A549 (cell line): ENCODE measurements at regions not wholly inside any gene's neighbourhood (a gene's known extent, or its start where the extent isn't known, plus 50 kb on each side); places are given as distances from the start of the nearest gene placed in this dataset.

Source experiments
- ATAC-seq, 2 experiments: fragments of 200-7000 bp in 1 of 2; fragments of >200 bp in 1 of 2; cut with Nextera tagmentation in 1 of 2; cut with Tn5 transposase in 1 of 2; 3 replicates each; pipeline versions ENCODE4 v1.8.0 to v1.9.1; 2018 to 2020; ENCODE audit warnings: mild to moderate bottlenecking in 1 of 2, moderate library complexity in 1 of 2
- CTCF ChIA-PET: fragments of 300-600 bp; sonication (Branson Sonifier 250); formaldehyde crosslinking; extraction: SDS; loops from one replicate; lab custom pipeline; 2021; ENCODE audit warnings: antibody characterized with exemption, inconsistent platforms; lab: Yijun Ruan, JAX
- POLR2A ChIA-PET: fragments of 350-600 bp; formaldehyde crosslinking; extraction: SDS; loops from one replicate; lab custom pipeline; 2021; ENCODE audit warnings: antibody characterized with exemption, inconsistent platforms; lab: Yijun Ruan, JAX
- DNase-seq, 2 experiments: peaks; one replicate each; pipeline versions ENCODE4 v3.0.0 to v3.0.0-alpha.2; 2011 to 2016; ENCODE audit warnings: low read depth in 1 of 2, low spot score in 1 of 2
- FAIRE-seq: peaks from 2 replicates; lab custom pipeline; 2011; peaks lifted over from hg19 to GRCh38; lab: Jason Lieb, UNC
- H3K27ac ChIP-seq, 2 experiments: fragments of >200 bp; sonication (Bioruptor Twin); formaldehyde crosslinking; 3 replicates each; pipeline ENCODE4 v1.5.1; 2016 to 2017
- H3K4me1 ChIP-seq: fragments of >200 bp; sonication (Bioruptor Twin); formaldehyde crosslinking; 3 replicates; pipeline ENCODE4 v1.6.1; 2016
- H3K4me2 ChIP-seq: fragments of >200 bp; sonication (Bioruptor Twin); formaldehyde crosslinking; 3 replicates; pipeline ENCODE4 v1.6.1; 2016
- H3K4me3 ChIP-seq: fragments of >200 bp; sonication (Bioruptor Twin); formaldehyde crosslinking; 3 replicates; pipeline ENCODE4 v1.5.1; 2016
- H3K9me3 ChIP-seq: fragments of >200 bp; sonication (Bioruptor Twin); formaldehyde crosslinking; 3 replicates; pipeline ENCODE4 v1.6.1; 2016
- CBX8 ChIP-seq: fragments of 200-600 bp; sonication (generic); IDR thresholded peaks from 2 replicates; pipeline ENCODE4 v1.6.1; 2016
- CHD2 ChIP-seq: fragments of 150-350 bp; IDR thresholded peaks from 2 replicates; pipeline ENCODE4 v1.6.1; 2014; ENCODE audit warnings: low read length; ENCODE audit not compliant: partially characterized antibody
- EHMT2 ChIP-seq: fragments of 200-600 bp; sonication (generic); IDR thresholded peaks from 2 replicates; pipeline ENCODE4 v1.6.1; 2016; ENCODE audit warnings: antibody characterized with exemption, low read depth, mild to moderate bottlenecking, moderate library complexity
- EP300 ChIP-seq, 2 experiments: fragments of >200 bp; sonication (Bioruptor Twin); formaldehyde crosslinking; IDR thresholded peaks; 2 replicates in 1 of 2; 3 replicates in 1 of 2; pipeline ENCODE4 v1.6.1; 2016 to 2017
- FOSL2 ChIP-seq, 2 experiments: fragments of 450-650 bp in 1 of 2; fragments of >200 bp in 1 of 2; sonication (Bioruptor Twin) in 1 of 2; formaldehyde crosslinking; IDR thresholded peaks; 2 replicates each; pipeline versions ENCODE4 v1.5.0 to v1.6.1; 2016 to 2020; ENCODE audit warnings: mild to moderate bottlenecking in 1 of 2, moderate library complexity in 1 of 2
- GATA3 ChIP-seq: IDR thresholded peaks from 2 replicates; pipeline ENCODE4 v1.6.1; 2012; ENCODE audit warnings: borderline replicate concordance
- HDAC2 ChIP-seq: fragments of 200-600 bp; sonication (generic); IDR thresholded peaks from 2 replicates; pipeline ENCODE4 v1.6.1; 2016
- HEYL ChIP-seq: fragments of 250-450 bp; sonication (Bioruptor Pico); IDR thresholded peaks from 2 replicates; pipeline ENCODE4 v1.8.0; 2021; ENCODE audit warnings: mild to moderate bottlenecking, moderate library complexity
- HOXB13 ChIP-seq: fragments of 250-450 bp; sonication (Bioruptor Pico); IDR thresholded peaks from 2 replicates; pipeline ENCODE4 v1.5.0; 2020; ENCODE audit warnings: low read depth, mild to moderate bottlenecking, moderate library complexity
- HOXB5 ChIP-seq: fragments of 250-450 bp; sonication (Bioruptor Pico); IDR thresholded peaks from 2 replicates; pipeline ENCODE4 v1.5.0; 2020; ENCODE audit warnings: mild to moderate bottlenecking, moderate library complexity
- KDM1A ChIP-seq: fragments of 200-600 bp; sonication (generic); IDR thresholded peaks from 2 replicates; pipeline ENCODE4 v1.6.1; 2016; ENCODE audit warnings: low read depth, mild to moderate bottlenecking
- KDM5A ChIP-seq: fragments of 200-600 bp; sonication (generic); IDR thresholded peaks from 2 replicates; pipeline ENCODE4 v1.6.1; 2016; ENCODE audit warnings: antibody characterized with exemption, mild to moderate bottlenecking
- MAFK ChIP-seq: fragments of 450-650 bp; IDR thresholded peaks from 2 replicates; pipeline ENCODE4 v1.6.1; 2014; ENCODE audit not compliant: partially characterized antibody
- MYC ChIP-seq: IDR thresholded peaks from 2 replicates; pipeline ENCODE4 v1.6.1; 2012; ENCODE audit warnings: mild to moderate bottlenecking, inconsistent platforms, low read length, improper control_type of control experiment, borderline replicate concordance
- POLR2A ChIP-seq: IDR thresholded peaks from 2 replicates; pipeline ENCODE4 v1.6.1; 2012; ENCODE audit warnings: mild to moderate bottlenecking, low read length
- POLR2AphosphoS2 ChIP-seq: conservative IDR thresholded peaks from 2 replicates; pipeline ENCODE4 v1.6.1; 2012; ENCODE audit warnings: low read length, improper control_type of control experiment, inconsistent platforms
- RAD21 ChIP-seq, 2 experiments: fragments of >200 bp in 1 of 2; sonication (Bioruptor Twin) in 1 of 2; formaldehyde crosslinking in 1 of 2; IDR thresholded peaks in 1 of 2; conservative IDR thresholded peaks in 1 of 2; 2 replicates in 1 of 2; 3 replicates in 1 of 2; pipeline ENCODE4 v1.6.1; 2012 to 2018; ENCODE audit warnings: inconsistent platforms in 1 of 2
- RARB ChIP-seq: fragments of 250-450 bp; sonication (Bioruptor Pico); IDR thresholded peaks from 2 replicates; pipeline ENCODE4 v1.8.0; 2021; ENCODE audit warnings: mild to moderate bottlenecking, moderate library complexity
- RCOR1 ChIP-seq: fragments of 150-350 bp; IDR thresholded peaks from 2 replicates; pipeline ENCODE4 v1.6.1; 2014; ENCODE audit warnings: antibody characterized with exemption, low read length, low read depth
- RNF2 ChIP-seq: fragments of 200-600 bp; sonication (generic); IDR thresholded peaks from 2 replicates; pipeline ENCODE4 v1.6.1; 2016; ENCODE audit warnings: low read depth, mild to moderate bottlenecking, antibody characterized with exemption, moderate library complexity, borderline replicate concordance
- TFCP2L1 ChIP-seq: fragments of 250-450 bp; sonication (Bioruptor Pico); IDR thresholded peaks from 2 replicates; pipeline ENCODE4 v1.5.0; 2021; ENCODE audit warnings: mild to moderate bottlenecking
- WGBS: methylation state at CpG from one replicate; pipeline ENCODE4 v1.1.6; 2017; ENCODE audit errors: missing lambda C conversion rate; 5-methylcytosine and 5-hydroxymethylcytosine counted together
- TF ChIP-seq, protein P1 (sequence below): fragments of 250-450 bp; sonication (Bioruptor Pico); IDR thresholded peaks from 2 replicates; pipeline ENCODE4 v1.5.0; 2020; ENCODE audit warnings: low read depth, mild to moderate bottlenecking, moderate library complexity
- TF ChIP-seq, protein P2 (sequence below): fragments of >200 bp; sonication (Bioruptor Twin); formaldehyde crosslinking; IDR thresholded peaks from 3 replicates; pipeline ENCODE4 v1.5.1; 2016
- TF ChIP-seq, protein P3 (sequence below): IDR thresholded peaks from 2 replicates; pipeline ENCODE4 v1.6.1; 2012

DNA sequence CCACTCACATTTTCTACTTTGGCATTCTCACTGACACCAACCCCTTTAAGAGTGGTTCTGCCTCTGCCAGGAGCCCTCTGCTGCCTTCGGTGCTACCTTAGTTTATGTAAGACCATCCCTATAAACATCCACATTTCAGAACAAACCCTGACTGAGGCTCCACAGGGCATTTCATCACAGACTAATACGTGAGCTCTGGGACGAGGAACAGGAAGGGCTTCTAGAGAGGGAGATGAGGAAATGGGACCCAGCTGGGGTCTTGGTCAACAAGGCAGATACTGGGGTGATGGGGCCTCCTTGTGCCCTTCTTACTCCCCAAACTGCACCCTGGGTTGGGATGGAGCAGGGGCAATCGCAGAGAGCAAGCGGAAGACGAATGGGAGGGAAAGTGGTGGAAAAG is 86.5 kb upstream of the FYN start:
- ChIA-PET POLR2A (no interaction called here), CTCF (no interaction called here)
- no peak for DNase-seq
- no peak overlapping the region for H3K4me3 ChIP-seq
- 64% methylated on average over 6 of the region's 6 CpGs for WGBS
- ATAC-seq, result no peak
- no peak for TF ChIP-seq POLR2AphosphoS2
- no peak for TF ChIP-seq GATA3
- no peak for TF ChIP-seq TFCP2L1 (CRISPR knock-in tag)
- TF ChIP-seq HEYL (CRISPR knock-in tag), result no peak
- TF ChIP-seq RARB, result no peak
- TF ChIP-seq FOSL2 (IDR thresholded peaks at IDR 0.05), result no peak
- TF ChIP-seq FOSL2 (CRISPR knock-in tag; IDR thresholded peaks at IDR 0.05), result no peak
- no peak for TF ChIP-seq KDM5A
- TF ChIP-seq, protein P1, sequence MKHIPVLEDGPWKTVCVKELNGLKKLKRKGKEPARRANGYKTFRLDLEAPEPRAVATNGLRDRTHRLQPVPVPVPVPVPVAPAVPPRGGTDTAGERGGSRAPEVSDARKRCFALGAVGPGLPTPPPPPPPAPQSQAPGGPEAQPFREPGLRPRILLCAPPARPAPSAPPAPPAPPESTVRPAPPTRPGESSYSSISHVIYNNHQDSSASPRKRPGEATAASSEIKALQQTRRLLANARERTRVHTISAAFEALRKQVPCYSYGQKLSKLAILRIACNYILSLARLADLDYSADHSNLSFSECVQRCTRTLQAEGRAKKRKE (CRISPR knock-in tag), result no peak
- TF ChIP-seq EHMT2, result no peak
- TF ChIP-seq, protein P2, sequence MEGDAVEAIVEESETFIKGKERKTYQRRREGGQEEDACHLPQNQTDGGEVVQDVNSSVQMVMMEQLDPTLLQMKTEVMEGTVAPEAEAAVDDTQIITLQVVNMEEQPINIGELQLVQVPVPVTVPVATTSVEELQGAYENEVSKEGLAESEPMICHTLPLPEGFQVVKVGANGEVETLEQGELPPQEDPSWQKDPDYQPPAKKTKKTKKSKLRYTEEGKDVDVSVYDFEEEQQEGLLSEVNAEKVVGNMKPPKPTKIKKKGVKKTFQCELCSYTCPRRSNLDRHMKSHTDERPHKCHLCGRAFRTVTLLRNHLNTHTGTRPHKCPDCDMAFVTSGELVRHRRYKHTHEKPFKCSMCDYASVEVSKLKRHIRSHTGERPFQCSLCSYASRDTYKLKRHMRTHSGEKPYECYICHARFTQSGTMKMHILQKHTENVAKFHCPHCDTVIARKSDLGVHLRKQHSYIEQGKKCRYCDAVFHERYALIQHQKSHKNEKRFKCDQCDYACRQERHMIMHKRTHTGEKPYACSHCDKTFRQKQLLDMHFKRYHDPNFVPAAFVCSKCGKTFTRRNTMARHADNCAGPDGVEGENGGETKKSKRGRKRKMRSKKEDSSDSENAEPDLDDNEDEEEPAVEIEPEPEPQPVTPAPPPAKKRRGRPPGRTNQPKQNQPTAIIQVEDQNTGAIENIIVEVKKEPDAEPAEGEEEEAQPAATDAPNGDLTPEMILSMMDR, result no peak
- no peak for TF ChIP-seq HDAC2
- TF ChIP-seq MYC, result no peak
- no peak for TF ChIP-seq KDM1A
- TF ChIP-seq RCOR1, result no peak
- no peak for TF ChIP-seq RNF2
- TF ChIP-seq CBX8, result no peak
- no peak for FAIRE-seq
- no peaks in the 10 kb centered on the region for H3K9me3 ChIP-seq
- H3K27ac ChIP-seq, result no peak overlapping the region
- H3K4me1 ChIP-seq, result no peaks in the 10 kb centered on the region
- H3K4me2 ChIP-seq, result no peak overlapping the region

DNA sequence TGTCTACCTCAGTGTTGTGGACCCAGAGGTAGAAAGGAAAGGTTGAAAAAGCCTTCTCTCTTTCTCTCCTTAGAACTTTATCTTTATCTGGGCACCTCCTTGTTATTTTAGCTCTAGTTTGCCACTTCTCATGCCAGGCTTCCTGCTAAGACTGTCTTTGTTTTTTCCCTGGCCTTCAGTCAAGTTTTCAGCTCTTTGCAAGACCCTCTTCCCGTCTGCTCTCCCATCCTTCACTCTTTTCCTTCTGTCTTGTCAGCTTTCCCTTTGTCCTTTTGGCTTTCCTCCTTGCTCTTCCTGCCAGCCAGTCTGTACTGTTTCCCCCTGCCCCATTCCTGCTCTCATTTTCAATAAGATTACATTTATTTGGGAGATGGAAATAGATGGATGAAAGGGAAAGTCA is 86.8 kb upstream of the CCN6 start:
- Histone ChIP-seq H3K4me1 (no peaks in the 10 kb centered on the region), H3K4me2 (no peak overlapping the region), H3K4me3 (no peak overlapping the region), H3K9me3 (no peaks in the 10 kb centered on the region), H3K27ac (no peak overlapping the region)
- ATAC-seq (no peak), FAIRE-seq (no peak), DNase-seq (no peak)
- POLR2A ChIA-PET, result no interaction called here
- 11% methylated on average over 1 of the region's 1 CpG for WGBS
- no peak for TF ChIP-seq CBX8
- TF ChIP-seq POLR2A, result no peak
- no peak for TF ChIP-seq MAFK
- no peak for TF ChIP-seq GATA3
- no peak for TF ChIP-seq RNF2
- no peak for TF ChIP-seq HOXB13 (CRISPR knock-in tag)
- TF ChIP-seq FOSL2 (IDR thresholded peaks at IDR 0.05), result no peak
- no peak for TF ChIP-seq FOSL2 (CRISPR knock-in tag; IDR thresholded peaks at IDR 0.05)
- TF ChIP-seq, protein P3, sequence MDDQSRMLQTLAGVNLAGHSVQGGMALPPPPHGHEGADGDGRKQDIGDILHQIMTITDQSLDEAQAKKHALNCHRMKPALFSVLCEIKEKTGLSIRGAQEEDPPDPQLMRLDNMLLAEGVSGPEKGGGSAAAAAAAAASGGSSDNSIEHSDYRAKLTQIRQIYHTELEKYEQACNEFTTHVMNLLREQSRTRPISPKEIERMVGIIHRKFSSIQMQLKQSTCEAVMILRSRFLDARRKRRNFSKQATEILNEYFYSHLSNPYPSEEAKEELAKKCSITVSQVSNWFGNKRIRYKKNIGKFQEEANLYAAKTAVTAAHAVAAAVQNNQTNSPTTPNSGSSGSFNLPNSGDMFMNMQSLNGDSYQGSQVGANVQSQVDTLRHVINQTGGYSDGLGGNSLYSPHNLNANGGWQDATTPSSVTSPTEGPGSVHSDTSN, result no peak
- CTCF ChIA-PET, result no interaction called here

DNA sequence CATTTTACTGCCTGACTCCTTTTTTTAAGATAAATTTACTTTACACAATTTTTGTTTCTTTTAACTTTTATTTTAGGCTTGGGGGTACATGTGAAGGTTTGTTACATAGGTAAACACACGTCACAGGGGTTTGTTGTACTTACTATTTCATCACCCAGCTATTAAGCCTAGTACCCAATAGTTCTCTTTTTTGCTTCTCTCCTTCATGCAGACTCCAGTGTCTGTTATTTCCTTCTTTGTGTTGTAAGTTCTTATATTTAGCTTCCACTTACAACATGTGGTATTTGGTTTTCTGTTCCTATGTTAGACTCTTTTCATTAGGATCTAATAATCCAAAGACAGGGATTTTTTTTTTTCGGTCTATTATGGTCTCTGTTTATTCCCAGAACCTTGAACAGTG is 83.5 kb upstream of the CCN6 start:
- Histone ChIP-seq H3K4me1 (peaks cover 11% of the 10 kb centered on the region; the same call in 1 of the 3 replicates), H3K4me3 (no peak overlapping the region), H3K4me2 (no peak overlapping the region), H3K27ac (no peak overlapping the region), H3K9me3 (no peaks in the 10 kb centered on the region)
- WGBS, result 20% methylated on average over 2 of the region's 2 CpGs
- DNase-seq, result no peak
- CTCF ChIA-PET, result no interaction called here
- TF ChIP-seq EP300 (IDR thresholded peaks at IDR 0.05) (no peak), RAD21 (conservative IDR thresholded peaks at IDR 0.05 in 1 of 2, IDR thresholded peaks at IDR 0.05 in 1 of 2) (no peak), CHD2 (no peak), HOXB5 (CRISPR knock-in tag) (no peak)
- POLR2A ChIA-PET, result no interaction called here
- ATAC-seq, result no peak
- FAIRE-seq, result no peak
